K562 (cell line): ENCODE measurements at regions not wholly inside any gene's neighbourhood (a gene's known extent, or its start where the extent isn't known, plus 50 kb on each side); places are given as distances from the start of the nearest gene placed in this dataset.

Source experiments
- CTCF ChIP-seq, 3 experiments: IDR thresholded peaks in 2 of 3; conservative IDR thresholded peaks in 1 of 3; 2 replicates each; pipeline ENCODE4 v1.5.1; 2011 to 2012; ENCODE audit warnings: low read length in 3 of 3, mild to moderate bottlenecking in 3 of 3, control low read depth in 2 of 3, improper control_type of control experiment in 1 of 3, inconsistent platforms in 1 of 3, low read depth in 1 of 3, mixed read lengths in 1 of 3, moderate library complexity in 1 of 3; ENCODE audit not compliant: insufficient read depth in 2 of 3
- ETV5 ChIP-seq: sonication (generic); formaldehyde crosslinking; IDR thresholded peaks from 2 replicates; pipeline ENCODE4 v1.4.0; 2020; ENCODE audit warnings: low read depth, mild to moderate bottlenecking, missing genetic modification reagents
- KLF10 ChIP-seq: fragments of 250-450 bp; sonication (Bioruptor Pico); IDR thresholded peaks from 2 replicates; pipeline ENCODE4 v1.6.1; 2021; ENCODE audit warnings: matching md5 sums
- POLR2AphosphoS5 ChIP-seq: IDR thresholded peaks from 2 replicates; pipeline ENCODE4 v1.6.1; 2011; ENCODE audit warnings: mild to moderate bottlenecking, low read depth, low read length, moderate library complexity; ENCODE audit not compliant: control insufficient read depth, insufficient read depth
- SMC3 ChIP-seq: conservative IDR thresholded peaks from 2 replicates; pipeline ENCODE4 v1.6.1; 2011; ENCODE audit warnings: low read depth, low read length, improper control_type of control experiment; ENCODE audit not compliant: insufficient read depth
- TCF7 ChIP-seq: sonication (generic); IDR thresholded peaks from 2 replicates; pipeline ENCODE4 v1.6.1; 2016; ENCODE audit warnings: antibody characterized with exemption, borderline replicate concordance
- YBX1 ChIP-seq: fragments of 450-650 bp; IDR thresholded peaks from 2 replicates; pipeline ENCODE4 v1.7.1; 2016; ENCODE audit warnings: mild to moderate bottlenecking

GRCh38 chr2:100653449-100654035 is 90.7 kb downstream of the PDCL3 start:
- TF ChIP-seq ETV5 (CRISPR knock-in tag) (no peak), POLR2AphosphoS5 (no peak), TCF7 (no peak), CTCF (IDR thresholded peaks at IDR 0.05 in 2 of 3, conservative IDR thresholded peaks at IDR 0.05 in 1 of 3; ENCODE audit: insufficient read depth in 2 of 3, low read depth in 1 of 3, low read length in 3 of 3) (no peak), YBX1 (no peak), KLF10 (CRISPR knock-in tag) (no peak), SMC3 (no peak)
